HG02623 (cell line): ENCODE measurements at regions not wholly inside any gene's neighbourhood (a gene's known extent, or its start where the extent isn't known, plus 50 kb on each side); places are given as distances from the start of the nearest gene placed in this dataset.
"Not testable (repeated sequence)": the region's sequence is repeated elsewhere in the genome, so short reads cannot be mapped to it uniquely, and the experiment has no call there.

Source experiments
- ATAC-seq: cut with Tn5 transposase; IDR thresholded peaks from one replicate; pipeline ENCODE4 v1.9.1; 2021; ENCODE audit warnings: moderate library complexity; ENCODE audit not compliant: unreplicated experiment

GRCh38 chr13:80513196-80513595 lies 172.3 kb upstream of the SPRY2 start:
- ATAC-seq = no peak

GRCh38 chr13:80510686-80511085 lies 169.8 kb upstream of the SPRY2 start:
- ATAC-seq = no peak

GRCh38 chr13:80509264-80509663 lies 168.3 kb upstream of the SPRY2 start:
- ATAC-seq = no peak

GRCh38 chr13:80508031-80508430 lies 167.1 kb upstream of the SPRY2 start:
- ATAC-seq = no peak

GRCh38 chr13:80504453-80504852 lies 163.5 kb upstream of the SPRY2 start:
- ATAC-seq = no peak

DNA sequence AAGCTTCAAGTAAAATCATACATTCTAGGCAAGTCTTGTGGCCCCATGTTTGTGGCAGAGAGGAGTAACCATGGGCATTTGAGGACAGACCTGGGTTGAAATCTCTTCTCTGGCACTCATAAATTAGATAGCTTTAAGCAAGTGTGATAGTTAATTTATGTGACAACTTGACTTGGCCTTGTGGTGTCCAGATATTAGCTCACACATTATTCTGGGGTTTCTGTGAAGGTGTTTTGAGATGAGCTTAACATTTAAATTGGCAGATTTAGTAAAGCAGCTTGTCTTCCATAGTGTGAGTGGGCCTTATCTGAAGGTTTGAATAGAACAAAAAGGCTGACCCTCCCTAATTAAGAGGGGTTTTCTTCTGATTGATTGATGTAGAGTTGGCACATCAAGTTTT lies 161.4 kb upstream of the SPRY2 start:
- ATAC-seq = no peak

DNA sequence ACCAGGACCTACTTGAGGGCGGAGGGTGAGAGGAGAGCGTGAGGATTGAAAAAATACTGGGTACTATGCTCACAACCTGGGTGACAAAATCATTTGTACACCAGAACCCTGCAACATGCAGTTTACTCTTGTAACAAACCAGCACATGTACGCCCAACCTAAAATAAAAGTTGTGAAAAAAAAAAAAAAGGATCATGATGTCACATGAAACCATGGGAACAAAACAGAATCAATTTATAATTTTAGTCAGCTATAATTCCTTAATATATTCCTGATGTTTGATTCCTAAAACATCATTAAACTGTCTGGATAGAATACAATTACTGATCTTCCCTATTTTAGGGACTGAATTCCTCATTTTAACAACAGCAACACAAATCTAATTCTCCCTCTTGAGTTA lies 160.6 kb upstream of the SPRY2 start:
- no peak for ATAC-seq

- ATAC-seq = no peak
These were observed 158.8 kb upstream of the SPRY2 start for GRCh38 chr13:80499536-80500290.

DNA sequence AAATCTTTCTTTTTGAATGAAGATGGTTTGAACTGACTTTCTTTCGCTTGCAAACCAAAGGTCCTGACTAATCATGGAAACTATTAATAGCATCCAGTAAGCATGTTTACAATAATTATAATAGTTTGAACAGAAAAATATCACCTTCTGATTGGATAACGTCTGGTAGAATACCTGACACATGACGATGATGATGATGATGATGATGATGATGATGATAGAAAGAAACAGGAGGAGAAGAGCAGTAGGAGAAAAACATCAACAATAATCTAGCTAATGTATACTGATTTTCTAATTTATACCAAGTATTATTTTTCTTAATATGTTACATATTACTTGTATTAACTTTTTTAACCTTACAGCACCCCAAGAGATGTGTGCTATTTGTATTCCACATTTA lies 157.5 kb upstream of the SPRY2 start:
- ATAC-seq = no peak

GRCh38 chr13:80497978-80498377 lies 157.1 kb upstream of the SPRY2 start:
- ATAC-seq = no peak

DNA sequence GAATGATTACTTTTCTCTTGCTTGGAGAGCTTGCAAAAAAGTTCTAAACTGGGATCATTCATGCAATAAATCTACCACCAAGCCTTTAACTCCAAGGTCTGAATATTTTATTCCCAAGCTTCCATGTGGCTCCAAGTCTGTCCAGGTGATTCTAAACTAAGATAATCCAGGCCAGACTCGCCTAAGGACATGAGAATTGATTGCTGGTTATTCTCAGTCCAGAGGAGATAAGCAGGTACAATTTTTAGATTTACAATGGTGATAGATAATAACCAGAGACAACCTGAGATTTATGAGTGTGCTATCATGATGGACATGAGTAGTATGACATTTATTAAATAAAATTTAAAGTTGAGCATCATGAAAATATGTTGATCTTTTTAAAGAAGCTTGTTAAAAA lies 156.5 kb upstream of the SPRY2 start:
- no peak for ATAC-seq

DNA sequence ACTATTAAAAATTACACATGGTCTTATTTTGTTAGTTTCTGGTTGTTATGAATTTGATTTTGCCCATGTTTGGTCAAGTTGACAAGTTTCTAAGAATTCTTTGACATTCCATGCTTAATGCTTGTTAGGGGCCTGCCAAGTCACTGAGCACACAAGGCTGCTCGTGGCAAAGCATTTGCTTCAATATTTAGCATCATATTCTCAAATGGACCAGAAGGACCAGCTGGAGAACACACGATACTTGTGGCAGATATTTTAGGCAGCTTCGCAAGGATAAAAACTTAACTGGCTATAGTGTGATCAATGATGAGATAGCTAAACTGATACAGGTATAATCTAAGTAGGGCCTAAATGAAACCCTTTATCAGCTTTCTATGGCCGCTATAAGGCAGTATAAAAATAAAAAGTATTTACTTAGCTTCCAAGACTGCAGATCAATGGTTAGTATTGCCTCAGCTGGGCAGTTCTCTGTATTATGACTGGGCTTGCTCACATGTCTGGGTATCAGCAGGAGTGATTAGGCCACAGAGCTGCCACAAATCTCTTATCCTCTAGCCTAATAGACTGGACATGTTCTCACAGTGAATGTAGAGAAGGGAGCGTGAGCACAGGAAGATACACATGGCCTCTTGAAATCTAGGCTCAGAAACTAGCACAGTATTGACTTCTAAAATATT lies 155.9 kb upstream of the SPRY2 start:
- ATAC-seq = no peak

DNA sequence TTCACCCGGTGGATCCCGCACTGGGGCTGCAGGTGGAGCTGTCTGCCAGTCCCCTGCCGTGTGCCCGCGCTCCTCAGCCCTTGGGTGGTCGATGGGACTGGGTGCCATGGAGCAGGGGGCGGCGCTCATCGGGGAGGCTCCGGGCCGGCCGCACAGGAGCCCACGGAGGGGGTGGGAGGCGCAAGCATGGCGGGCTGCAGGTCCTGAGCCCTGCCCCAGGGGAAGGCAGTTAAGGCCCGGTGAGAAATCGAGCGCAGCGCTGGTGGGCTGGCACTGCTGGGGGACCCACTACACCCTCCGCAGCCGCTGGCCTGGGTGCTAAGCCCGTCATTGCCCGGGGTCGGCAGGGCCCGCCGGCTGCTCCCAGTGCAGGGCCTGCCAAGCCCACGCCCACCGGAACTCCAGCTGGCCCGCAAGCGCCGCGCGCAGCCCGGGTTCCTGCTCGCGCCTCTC lies 149.6 kb upstream of the SPRY2 start:
- ATAC-seq = not testable (repeated sequence)

DNA sequence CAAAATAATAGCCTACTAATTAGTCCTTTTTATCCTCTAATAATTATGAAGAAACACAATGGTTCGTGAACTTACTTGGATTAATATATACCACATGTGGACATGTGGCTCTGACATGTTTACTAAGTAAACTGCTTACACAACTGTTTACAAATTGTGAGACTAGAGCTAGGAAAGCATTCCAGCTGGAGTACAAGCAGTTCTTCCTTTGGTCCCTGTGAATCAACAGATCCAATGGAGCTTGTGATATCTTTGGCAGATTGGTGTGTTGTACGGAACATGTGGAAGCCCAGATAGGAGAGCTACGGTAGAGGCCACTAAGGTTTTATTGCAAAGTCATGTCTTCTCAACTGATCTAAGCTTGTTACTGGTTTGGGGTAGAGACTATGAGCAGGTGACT lies 145.5 kb upstream of the SPRY2 start:
- ATAC-seq = no peak

DNA sequence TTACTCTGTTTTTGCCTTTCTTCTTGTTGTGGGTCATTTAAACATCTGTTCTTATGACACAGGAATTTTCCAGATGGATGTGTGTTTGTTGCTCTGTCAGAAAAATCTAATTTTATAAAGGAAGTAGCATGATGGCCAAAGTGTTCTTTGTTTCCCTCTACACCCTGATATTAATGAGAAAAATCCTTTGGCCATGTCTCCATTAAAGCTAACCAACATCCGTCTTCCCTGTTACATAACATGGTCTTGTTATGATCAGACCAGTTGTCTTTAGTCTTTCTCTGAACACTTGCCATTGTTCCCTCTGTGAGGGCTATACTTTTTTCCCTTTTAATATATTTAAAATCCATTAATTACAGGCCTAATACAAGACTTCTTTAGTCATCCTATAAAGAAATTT lies 142.2 kb upstream of the SPRY2 start:
- ATAC-seq = no peak

DNA sequence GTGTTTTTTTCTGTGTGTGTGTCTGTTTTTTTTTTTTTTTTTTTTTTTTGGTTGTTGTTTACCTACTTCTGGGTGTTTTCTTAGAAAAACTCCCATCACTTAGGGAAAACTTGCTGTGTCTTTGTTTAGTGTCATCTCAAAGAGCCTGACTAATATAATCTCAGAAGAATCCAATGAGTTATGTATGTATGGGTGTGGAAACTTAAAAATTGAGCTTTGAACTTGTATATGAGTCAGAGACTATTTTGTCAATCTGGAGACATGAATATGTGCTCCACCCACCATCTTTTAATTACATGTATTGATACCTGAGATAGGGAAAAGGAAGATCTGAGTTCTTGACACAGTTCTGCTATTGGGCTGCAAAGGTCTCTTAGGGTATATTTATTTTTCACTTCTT lies 140.7 kb upstream of the SPRY2 start:
- ATAC-seq = no peak

GRCh38 chr13:80477661-80478443 lies 136.9 kb upstream of the SPRY2 start:
- no peak for ATAC-seq

- ATAC-seq = no peak
These were observed 136.0 kb upstream of the SPRY2 start for GRCh38 chr13:80476953-80477352.

DNA sequence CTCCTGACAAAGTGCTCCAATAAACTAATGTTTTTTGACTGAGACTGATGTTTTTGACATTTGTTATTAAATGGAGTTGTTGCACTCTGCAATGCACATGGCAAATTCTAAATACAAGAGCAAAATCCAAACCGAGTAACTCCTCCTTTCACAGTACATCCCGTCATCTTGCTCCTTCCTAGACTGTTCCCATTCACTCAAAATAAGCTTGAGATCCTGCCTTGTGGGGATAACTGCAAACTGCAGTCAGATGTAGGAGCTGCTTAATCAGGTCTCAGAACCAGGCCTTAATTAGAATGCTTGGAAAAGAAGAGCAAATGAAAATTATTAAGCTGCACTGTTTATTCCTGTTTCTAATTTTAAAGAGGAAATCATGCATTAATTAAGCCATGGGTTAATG lies 134.8 kb upstream of the SPRY2 start:
- no peak for ATAC-seq

GRCh38 chr13:80473695-80474094 lies 132.8 kb upstream of the SPRY2 start:
- ATAC-seq = no peak

- no peak for ATAC-seq
These were observed 129.0 kb upstream of the SPRY2 start for GRCh38 chr13:80469853-80470381.
